Heart left ventricle (tissue), 13 donors: ENCODE measurements at regions not wholly inside any gene's neighbourhood (a gene's known extent, or its start where the extent isn't known, plus 50 kb on each side); places are given as distances from the start of the nearest gene placed in this dataset.

Experiments
- CTCF ChIP-seq, 12 donors: fragments of 200-600 bp; sonication (generic) in 4 of 12; IDR thresholded peaks; one replicate each; pipeline versions ENCODE4 v1.5.0 to v1.8.0; 2018 to 2022; ENCODE audit warnings: antibody characterized with exemption in 12 of 12, mild to moderate bottlenecking in 5 of 12
- POLR2A ChIP-seq, 2 donors: fragments of 450-650 bp; IDR thresholded peaks; one replicate each; pipeline ENCODE4 v1.6.1; 2017; ENCODE audit warnings: antibody characterized with exemption in 2 of 2, mild to moderate bottlenecking in 2 of 2, moderate library complexity in 2 of 2
- donor health status: ischemic (EF 13 %, LVEDD 7.1; RV severe dilation, severe dysfunction).
- donor health status: DM: no; HTN: yes; CAD: no.
- donor health status: DM: no; HTN: no; CAD: no.
- donor health status: ischemic (EF 25% LVEDD 6.9; RV normal size, moderate dysfunction).
- donor health status: ischemic (EF 25% LVEDD 5.7; RV mildly dilated, moderate dysfunction).
- donor health status: ischemic (EF 35%, LVEDD 5.7; RV mildly dilated, moderate dysfunction).
- donor health status: nonischemic (EF 11% LVEDD 7.7; RV severe dilation, severe dysfunction).
- donor health status: DM: yes; HTN: yes; CAD: no.
- donor health status: PGD.
- donor health status: ischemic (EF 29% LVEDD 5.4; RV normal size, mild dysfunction).
- donor health status: nonischemic (EF 23%, LVEDD 6.1; RV moderate dilation, normal function).

- TF ChIP-seq POLR2A (IDR thresholded peaks at IDR 0.05) (no peak), CTCF (IDR thresholded peaks at IDR 0.05) (no peak)
These were observed 93.7 kb upstream of the HS6ST1 start for GRCh38 chr2:128412181-128412871.
